ENCODE measurements at regions not wholly inside any gene's neighbourhood (a gene's known extent, or its start where the extent isn't known, plus 50 kb on each side); places are given as distances from the start of the nearest gene placed in this dataset.
"Not testable (repeated sequence)": the region's sequence is repeated elsewhere in the genome, so short reads cannot be mapped to it uniquely, and the experiment has no call there.

DNA sequence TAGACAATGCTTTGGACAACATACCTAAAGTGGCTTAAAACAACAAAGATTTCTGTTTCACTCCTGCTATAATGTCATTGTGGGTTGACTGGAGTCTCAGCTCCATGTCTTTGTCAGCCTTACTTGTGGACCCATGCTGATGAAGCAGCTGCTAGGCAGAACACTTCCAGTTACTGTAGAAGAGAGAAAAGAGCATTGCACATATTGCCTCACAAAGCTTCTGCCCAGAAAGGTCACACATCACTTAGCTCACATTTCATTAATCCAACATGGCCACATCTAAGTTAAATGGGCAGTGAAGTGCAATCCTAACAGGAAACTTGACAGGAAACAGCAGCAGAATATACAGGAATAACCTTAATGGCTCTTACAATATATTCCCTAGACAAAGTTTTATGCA is 480.5 kb upstream of the HTR1E start:
- no peak for DNase-seq

DNA sequence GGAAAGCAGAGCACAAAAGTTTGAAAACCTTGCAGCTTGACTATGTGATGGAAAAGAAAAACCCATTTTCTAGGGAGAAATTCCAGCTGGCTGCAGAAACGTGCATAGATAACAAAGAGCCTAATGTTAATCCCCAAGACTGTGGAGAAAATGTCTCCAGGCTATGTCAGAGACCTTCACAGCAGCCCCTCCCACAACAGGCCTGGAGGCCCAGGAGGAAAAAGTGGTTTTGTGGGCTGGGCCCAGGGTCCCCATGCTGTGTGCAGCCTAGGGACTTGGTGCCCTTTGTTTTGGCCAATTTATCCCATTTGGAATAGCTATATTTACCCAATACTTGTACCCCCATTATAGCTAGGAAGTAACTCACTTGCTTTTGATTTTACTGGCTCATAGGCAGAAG is 484.1 kb upstream of the HTR1E start:
- DNase-seq = no peak

GRCh38 chr6:86448398-86448797 is 488.9 kb upstream of the HTR1E start:
- DNase-seq = no peak

DNA sequence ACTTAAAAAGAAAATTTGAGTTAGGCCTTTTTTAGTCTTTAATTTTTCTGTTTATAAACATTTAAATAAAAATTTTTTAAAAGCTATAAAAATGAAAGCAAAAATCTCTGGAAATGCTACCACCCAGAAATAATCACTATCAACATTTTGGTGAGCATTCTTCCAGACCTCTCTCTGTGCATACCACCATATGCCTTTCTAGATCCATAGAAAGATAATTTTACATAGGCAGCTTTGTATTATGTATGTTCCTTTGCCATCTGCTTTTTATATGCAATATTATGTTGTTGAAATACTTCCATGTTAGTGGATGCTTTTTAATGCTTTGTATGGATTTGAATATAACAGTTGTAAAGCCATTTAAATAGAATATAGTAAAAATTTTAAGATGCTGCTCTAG is 496.7 kb upstream of the HTR1E start:
- no peak for DNase-seq

GRCh38 chr6:86423571-86423970 is 513.8 kb upstream of the HTR1E start:
- no peak for DNase-seq

DNA sequence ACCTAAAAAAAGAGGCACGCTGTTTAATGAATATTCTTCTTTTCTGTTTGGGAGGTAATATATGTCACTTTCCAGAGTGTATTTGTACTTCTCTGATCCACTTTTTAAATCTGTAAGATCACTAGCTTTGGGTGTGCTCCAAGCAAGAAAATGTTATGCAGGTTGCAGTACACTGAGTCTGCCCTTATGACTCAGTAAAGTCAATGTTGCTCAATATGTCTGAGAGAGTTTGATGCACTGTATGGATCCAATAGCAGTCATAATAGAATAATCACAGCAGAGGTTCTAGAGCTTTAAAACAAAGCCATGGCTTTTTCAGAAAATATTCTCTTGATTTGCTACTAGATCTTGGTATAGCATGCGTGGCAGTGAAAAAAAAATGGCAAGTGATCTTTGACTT is 525.3 kb upstream of the HTR1E start:
- DNase-seq = no peak

DNA sequence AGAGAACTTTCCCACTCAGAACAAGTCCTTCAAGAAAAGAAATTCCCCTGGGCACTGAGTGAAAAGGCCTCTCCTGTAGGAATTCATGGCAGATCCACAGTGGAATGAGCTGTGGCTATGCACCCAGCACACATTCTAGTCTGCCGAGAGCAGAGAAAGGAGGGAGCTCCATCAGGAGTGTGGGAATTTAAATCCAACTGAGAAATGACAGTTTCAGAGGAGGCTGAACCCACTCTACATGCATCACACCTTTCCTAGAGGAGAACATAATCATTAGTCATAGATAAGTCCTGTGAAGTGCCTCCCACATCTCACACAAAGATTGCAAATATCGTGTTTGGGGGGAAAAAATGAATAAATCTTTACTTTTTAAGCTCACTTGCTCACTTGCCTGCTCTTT is 530.2 kb upstream of the HTR1E start:
- DNase-seq = no peak

DNA sequence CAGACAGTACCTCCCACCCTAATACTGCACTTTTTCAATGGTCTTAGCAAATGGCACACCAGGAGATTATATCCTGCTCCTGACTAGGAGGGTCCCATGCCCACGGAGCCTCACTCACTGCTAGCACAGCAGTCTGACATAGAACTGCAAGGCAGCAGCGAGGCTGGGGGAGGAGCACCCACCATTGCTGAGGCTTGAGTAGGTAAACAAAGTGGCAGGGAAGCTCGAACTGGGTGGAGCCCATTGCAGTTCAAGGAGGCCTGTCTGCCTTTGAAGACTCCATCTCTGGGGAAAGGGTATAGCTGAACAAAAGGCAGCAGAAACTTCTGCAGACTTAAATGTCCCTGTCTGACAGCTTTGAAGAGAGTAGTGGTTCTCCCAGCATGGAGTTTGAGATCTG is 544.5 kb upstream of the HTR1E start:
- DNase-seq = not testable (repeated sequence)

GRCh38 chr6:86380571-86381125 is 556.7 kb upstream of the HTR1E start:
- DNase-seq = no peak

DNA sequence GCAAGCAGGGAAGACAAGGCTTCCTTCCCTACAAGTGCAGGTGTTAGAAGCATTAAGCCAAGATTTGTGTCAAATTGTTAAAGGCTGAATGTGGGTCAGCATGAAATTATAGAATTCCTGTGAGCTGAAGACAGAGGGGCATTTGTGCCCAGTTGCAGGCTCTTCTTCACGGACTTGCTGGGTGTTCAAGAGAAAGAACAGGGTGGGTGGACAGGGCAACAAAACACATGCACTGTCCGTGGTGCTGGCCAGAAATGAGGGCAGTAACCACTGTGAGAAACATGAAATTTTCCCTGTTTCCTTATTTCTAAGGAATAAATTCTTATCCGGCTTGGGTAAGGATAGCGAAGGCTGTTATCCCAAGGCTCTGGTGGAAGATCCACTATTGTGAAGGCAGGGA is 579.5 kb upstream of the HTR1E start:
- no peak for DNase-seq

GRCh38 chr6:86355271-86355670 is 582.1 kb upstream of the HTR1E start:
- no peak for DNase-seq

DNA sequence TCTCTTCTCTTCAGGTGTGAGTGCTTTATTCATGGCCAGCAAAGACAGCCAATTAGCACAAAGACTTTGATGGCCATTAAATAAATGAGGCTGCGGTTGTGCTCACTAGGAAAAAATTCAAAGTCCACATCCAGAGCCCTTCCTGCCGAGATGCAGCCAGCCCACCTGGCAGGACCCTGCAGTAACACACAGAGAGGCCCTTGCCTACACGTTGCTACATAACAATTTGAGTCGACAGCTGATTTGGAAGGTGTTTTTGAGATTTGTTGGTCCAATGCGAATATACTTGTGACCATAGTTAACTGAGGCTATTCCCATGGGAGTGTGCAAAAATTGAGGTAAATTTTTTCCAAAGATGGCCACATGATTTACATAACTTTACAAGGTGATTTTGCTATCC is 605.4 kb upstream of the HTR1E start:
- DNase-seq = no peak

DNA sequence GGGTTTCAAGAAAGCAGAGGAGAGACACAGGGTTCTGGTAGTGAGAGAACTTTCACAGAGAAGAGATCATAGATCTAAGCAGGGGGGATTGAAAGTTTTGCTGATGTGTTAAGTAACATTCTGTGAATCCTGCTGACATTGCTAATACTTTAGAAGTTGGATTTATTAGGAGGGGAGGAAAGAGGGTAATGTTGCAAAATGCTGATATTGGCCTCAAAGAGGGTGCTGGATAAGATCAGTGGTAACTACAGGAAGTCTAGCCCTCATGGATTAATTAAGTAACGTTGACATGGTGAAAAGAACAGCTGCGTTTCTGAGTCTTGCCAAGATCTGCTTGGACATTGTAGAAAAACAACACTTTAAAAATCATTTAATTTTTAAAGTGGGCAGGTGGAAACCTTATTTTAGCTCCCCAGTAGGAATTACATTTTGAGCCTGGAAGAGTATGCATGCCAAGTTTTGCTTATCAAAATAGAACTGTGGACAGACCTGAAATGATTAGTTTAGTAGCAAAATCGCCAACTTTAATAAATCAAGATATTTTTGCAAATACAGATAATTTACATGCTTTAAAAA is 606.0 kb upstream of the HTR1E start:
- no peak for DNase-seq

GRCh38 chr6:86306210-86306609 is 631.1 kb upstream of the HTR1E start:
- DNase-seq = no peak

DNA sequence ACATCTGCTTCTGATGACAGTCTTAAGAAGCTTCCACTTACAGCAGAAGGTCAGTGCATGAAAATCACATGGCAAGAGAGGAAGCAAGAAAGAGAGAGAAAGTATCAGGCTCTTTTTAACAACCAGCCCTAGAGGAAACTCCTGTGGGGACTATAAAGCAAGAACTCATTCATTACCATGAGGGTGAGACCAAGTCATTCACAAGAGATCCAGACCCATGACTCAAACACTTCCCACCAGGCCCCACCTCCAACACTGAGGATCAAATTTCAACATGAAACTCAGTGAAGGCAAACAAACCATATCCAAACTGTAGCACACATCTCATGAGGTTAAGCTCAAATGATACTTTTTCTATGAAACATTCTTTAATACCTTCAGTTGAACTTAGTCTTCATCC is 643.2 kb upstream of the SYNCRIP start:
- DNase-seq = no peak

GRCh38 chr6:86284809-86285480 is 642.3 kb upstream of the SYNCRIP start:
- DNase-seq = not testable (repeated sequence)

DNA sequence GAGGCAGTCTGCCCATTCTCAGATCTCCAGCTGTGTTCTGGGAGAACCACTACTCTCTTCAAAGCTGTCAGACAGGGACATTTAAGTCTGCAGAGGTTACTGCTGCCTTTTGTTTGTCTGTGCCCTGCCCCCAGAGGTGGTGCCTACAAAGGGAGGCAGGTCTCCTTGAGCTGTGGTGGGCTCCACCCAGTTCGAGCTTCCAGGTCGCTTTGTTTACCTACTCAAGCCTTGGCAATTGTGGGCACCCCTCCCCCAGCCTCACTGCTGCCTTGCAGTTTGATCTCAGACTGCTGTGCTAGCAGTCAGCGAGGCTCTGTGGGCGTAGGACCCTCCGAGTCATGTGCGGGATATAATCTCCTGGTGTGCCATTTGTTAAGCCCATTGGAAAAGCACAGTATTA is 640.9 kb upstream of the SYNCRIP start:
- DNase-seq = not testable (repeated sequence)

- DNase-seq = no peak
These were observed 633.4 kb upstream of the SYNCRIP start for GRCh38 chr6:86276056-86276455.

GRCh38 chr6:86273936-86274335 is 631.2 kb upstream of the SYNCRIP start:
- DNase-seq = no peak

GRCh38 chr6:86256615-86257187 is 614.0 kb upstream of the SYNCRIP start:
- DNase-seq = no peak

GRCh38 chr6:86255973-86256372 is 613.3 kb upstream of the SYNCRIP start:
- no peak for DNase-seq

- no peak for DNase-seq
These were observed 608.4 kb upstream of the SYNCRIP start for GRCh38 chr6:86251106-86251505.

GRCh38 chr6:86217906-86218305 is 575.2 kb upstream of the SYNCRIP start:
- no peak for DNase-seq

DNA sequence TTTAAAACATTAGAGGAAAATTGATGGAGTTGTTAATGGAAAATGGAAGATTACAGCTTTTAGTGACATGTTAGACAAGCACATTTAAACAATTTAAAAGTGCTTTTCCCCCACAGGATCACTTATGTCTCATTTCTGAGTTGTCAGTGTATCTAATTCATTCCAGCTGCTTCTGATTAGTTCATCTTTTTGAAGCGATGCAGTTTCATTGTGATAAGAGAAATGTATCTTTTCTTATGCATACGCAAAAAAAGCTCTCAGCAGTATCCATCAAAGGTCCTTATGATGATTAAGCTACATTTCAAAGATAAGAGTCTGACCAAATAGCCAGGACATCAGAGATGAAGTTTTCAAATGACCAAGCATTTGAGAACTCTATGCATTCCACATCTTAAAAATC is 572.6 kb upstream of the SYNCRIP start:
- DNase-seq = no peak

DNA sequence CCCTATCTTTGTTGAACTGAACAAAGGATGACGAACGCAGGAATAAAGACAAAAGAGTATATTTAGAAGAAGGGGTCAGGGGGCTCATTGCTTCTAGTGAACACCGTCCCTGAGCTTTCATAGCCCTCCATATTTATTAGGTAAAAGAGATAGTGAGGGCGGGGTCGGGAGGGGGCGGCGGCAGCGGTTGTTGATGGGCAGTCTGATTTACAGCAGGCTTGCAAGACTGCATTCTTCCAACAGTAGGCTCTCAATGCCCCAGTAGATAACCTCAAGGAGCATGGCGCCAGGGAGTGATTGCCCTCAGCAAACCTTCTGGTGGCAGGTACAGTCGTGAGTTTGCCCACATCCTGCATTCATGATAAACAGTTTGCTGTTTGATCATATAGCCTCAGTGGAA is 563.3 kb upstream of the SYNCRIP start:
- no peak for DNase-seq
